HG03103 (cell line): ENCODE measurements at regions not wholly inside any gene's neighbourhood (a gene's known extent, or its start where the extent isn't known, plus 50 kb on each side); places are given as distances from the start of the nearest gene placed in this dataset.
"Not testable (repeated sequence)": the region's sequence is repeated elsewhere in the genome, so short reads cannot be mapped to it uniquely, and the experiment has no call there.

ENCODE experiments used
- ATAC-seq: cut with Tn5 transposase; IDR thresholded peaks from one replicate; pipeline ENCODE4 v1.9.1; 2021; ENCODE audit warnings: low read depth; ENCODE audit not compliant: unreplicated experiment

DNA sequence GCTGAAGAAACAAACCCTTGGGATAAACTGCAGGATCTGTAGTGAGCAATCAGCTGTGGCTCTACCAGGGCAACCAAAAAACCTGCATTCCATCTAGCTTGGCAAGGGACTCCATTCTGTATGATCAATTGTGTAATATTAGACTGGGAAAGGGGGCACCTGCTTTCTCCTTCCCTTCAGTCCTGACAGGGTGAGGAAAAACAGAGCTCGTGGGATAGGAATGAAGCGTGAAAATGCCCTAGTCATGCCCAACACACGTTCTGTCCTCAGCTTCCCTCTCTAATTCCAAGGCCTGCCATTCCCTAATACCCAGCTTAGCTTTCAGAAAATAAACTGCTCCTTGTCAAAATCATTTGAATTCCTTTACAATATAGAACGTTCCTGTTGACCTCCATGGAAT lies 442.3 kb downstream of the PLPP3 start:
- ATAC-seq: no peak

DNA sequence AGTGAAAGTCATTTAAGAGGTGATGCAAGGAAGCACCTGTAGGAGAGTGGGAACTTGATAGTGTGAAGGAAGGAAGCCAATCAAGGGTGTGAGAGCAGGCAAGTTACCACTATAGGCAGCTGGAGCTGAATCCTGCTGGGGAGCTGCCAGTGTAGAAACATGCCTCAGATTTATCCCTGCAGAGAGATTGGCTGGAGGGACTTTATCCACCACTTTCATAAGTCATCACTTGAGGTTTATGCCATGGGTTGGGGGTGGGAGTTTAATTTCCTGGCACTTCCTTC lies 443.6 kb downstream of the PLPP3 start:
- peak; percentile 17 for ATAC-seq

DNA sequence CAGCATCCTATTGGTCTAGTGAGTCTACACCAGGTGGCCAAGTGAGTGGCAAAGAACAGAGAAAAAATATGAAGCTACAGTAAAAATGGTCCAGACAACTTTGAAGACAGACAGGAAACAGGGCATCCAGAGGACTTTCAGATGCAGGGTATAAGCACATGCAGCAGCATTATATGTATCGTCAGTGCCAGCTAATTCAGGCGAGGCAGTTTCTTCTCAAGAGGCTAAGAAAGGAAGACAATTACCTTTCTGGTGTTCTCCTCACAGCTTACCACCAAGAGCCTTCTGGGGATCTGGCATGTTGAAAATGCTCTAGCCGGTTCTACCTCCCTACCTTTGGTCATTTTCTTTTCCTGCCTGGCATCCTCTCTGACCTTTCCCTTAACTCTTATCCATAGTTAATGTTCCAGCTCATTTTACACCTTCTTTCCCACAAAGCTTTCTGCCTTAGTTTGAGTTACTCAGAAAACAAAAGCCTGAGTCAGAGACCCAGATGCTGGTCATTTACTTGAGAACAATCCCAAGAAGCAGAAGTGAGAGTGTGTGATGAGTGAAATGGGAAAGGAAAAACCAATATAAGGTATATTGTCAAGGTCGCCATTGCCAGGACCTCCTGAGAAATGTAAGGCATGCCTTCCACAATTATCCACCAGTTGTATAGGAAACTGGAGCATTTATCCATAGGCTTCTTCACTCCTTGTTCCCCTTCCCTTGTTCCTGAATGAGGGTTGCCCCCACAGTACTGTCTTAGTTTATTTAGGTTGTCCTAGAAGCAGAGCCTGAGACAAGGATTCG lies 444.1 kb downstream of the PLPP3 start:
- peak; percentile 70 for ATAC-seq

DNA sequence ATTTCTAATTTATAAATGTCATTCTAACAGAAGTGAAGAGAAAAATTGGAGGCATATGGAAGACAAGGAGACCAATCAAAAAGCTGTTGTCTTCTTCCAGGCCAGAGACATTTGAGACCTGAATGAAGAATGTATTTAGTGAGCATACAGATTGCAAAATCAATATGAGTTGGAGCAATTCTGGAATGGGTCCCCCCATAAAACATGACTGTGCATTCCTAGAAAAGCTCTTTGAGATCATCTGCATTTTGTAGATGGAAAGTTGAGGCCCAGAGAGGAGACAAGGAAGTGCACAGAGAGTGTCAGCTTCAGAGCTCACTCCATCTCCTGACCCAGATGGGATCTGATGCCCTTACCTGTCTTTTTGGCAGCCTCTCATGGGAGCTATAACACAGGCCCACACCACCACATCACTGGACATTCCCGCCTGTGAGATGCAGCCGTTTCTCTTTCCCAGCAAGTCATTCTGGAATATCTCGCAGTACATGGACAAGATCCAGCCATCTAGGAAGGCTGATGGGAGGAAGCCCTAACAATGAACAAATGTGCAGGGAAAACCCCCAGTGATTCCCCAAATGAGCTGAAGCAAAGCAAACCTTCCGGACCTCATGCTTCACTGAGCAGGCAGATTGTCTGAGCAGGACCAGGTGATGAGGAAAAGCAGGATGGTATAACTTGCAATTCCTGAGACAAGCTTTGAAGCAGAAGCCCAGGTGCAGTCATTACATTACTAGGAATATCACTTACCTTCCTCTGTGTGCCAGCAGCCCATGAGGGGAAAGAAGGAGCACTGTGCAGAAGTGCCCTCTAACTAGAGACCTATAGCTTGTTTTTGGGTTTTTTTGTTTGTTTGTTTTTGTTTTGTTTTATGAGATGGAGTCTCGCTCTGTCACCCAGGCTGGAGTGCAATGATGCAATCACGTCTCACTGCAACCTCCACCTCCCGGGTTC lies 445.6 kb downstream of the PLPP3 start:
- ATAC-seq: no peak

DNA sequence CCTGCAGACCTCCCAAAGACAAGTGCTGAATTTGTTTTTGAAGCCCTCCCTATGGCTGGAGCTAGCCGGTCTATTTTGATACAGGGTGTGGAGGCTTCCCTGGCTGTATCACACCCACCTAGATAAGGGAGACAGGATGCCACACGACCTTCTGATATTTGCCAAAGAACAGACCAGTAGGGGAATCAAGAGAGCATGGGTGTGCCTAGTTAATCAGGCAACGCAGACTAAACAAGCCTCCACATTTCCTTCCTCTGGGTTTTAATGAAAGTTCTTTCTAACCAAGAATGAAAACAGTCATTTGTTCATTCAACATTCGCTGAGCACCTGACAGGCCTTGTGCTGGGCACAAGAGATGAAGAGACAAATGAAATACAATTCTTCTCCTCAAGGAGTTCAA lies 446.8 kb downstream of the PLPP3 start:
- no peak for ATAC-seq

DNA sequence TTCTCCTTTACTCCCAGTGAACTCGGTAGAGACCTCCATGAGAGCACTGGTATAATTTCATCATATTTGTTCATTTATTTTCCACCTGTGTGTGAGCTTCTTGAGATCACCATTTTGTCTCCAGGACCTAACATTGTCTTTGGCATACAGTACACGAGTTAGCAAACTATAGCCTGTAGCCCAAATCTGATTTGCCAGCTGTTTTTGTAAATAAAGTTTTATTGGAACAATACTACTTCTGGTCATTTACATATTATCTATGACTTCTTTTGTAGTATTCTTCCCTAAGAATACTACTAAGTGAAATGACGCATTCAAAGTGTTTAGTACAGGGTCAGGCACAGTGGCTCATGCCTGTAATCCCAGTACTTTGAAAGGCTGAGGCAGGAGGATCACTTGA lies 449.5 kb downstream of the PLPP3 start:
- no peak for ATAC-seq

DNA sequence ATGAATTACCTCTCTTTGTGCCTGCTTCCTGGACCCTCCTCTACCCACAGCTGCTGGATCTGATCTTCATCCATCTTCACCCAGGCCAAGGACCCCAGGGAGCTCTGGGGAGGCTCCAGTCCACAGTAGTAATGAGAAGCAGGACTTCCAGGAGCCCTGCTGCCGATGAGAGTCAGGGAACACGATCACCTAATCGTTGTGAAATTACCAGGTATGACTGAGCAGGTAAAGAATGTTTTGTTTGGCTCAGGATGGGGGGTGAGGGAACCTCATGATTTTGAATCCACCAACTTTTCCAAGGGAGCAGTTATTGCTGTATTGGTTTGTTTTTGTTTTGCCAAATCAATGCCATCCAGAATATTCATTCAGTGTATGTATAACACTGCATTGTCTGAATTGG lies 454.0 kb downstream of the PLPP3 start:
- no peak for ATAC-seq

DNA sequence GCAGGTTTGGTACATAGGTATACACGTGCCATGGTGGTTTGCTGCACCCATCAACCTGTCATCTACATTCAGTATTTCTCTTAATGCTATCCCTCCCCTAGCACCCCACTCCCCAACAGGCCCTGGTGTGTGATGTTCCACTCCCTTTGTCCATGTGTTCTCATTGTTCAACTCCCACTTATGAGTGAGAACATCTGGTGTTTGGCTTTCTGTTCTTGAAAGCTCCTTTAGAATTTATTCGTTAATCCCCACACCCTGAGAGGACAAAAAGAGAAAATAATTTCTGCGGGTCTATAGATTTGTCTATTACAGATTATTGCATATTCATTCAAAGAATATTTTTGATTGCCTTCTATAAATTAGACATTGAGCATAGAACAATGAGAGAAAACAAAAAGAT lies 455.5 kb downstream of the PLPP3 start:
- no peak for ATAC-seq

DNA sequence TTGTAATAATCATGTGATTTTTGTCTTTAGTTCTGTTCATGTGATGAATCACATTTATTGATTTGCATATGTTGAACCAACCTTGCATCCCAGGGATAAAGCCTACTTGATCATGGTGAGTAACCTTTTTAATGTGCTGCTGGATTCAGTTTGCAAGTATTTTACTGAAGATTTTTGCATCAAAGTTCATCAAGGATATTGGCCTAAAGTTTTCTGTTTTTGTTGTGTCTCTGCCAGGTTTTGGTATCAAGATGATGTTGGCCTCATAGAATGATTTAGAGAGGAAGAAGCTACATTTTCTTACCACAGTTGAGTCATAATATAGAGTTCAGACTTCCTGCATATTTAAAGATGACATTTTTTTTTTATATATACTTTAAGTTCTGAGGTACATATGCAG lies 455.9 kb downstream of the PLPP3 start:
- ATAC-seq: no peak

DNA sequence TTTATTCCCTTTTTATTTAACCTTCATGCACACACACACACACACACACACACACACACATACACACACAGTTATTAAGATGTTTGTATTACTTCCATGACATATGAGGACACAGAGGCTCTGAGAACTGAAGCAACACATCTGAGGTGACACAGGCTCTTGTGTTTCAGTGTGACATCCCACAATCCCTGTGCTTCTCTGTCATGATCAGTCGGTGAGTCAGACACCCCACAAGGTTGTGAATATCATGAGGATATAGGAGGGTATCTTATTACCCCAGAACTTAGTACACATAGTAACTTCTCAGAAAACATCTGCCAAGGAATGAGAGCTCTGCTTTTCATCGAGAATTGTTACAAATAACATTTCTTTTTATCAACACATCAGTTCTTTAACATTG lies 459.3 kb downstream of the PLPP3 start:
- ATAC-seq: no peak

DNA sequence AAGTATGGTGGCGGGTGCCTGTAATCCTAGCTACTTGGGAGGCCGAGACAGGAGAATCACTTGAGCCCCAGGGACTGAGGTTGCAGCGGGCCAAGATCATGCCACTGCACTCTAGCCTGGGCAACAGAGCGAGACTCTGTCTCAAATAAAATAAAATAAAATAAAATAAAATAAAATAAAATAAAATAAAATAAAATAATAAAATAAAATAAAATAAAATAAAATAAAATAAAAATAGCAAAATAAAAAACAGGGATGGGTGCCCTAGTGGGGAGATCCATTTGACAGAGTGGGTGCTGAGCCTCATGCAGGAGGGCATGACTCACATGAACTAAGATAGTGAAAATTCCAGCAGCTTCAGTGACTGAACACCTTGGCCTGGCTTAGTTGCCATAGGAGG lies 460.7 kb downstream of the PLPP3 start:
- not testable (repeated sequence) for ATAC-seq

DNA sequence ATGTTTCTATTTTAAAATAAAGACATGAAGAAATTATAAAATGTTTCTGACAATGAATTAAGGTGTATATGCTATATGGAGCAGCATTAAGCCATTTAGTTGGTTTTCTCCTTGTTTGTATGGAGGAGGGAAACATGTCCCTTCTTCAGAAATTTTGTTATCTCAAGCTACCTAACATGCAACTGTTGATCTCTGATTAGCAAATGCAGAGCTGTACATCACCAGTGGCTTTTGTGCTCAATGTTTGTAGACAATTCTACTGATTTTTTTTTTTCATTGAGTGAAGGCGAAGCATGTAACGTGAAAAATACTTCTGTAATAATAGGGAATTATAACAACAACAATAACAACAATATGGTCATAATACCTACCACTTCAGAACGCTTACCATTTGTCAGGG lies 463.7 kb downstream of the PLPP3 start:
- no peak for ATAC-seq

DNA sequence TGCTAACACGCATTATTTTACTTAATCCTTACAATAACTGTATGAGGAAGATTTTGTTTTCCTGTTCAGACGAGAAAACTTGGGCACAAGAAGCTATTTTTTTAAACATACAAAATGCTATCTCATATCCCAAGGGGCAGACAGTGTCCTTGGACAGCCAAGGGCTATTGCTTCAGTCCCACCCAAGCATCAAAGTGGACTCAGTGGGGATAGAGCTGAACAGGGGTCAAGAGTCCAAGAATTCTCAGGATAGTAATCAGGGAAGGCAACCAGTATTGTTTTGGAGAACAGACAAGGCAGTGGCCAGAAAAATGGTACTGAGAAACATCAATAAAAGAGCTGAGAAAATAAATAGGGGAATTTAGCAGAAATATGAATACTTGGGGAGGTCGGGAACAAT lies 465.7 kb downstream of the PLPP3 start:
- ATAC-seq: no peak

DNA sequence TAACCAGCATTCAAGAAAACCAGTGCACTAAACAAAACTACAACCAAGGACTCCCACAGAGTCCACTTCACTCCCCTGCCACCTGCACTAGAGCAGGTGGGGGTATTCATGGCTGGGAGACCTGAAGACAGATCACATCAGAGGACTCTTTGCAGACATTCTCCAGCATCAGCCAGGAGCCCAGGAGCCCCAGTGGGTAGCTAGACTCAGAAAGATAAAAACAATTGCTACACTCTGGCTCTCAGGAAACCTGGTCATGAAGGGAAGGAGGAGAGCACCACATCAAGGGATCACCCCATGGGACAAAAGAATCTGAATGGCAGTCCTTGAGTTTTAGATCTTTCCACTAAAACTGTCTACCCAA lies 472.1 kb downstream of the PLPP3 start:
- no peak for ATAC-seq

DNA sequence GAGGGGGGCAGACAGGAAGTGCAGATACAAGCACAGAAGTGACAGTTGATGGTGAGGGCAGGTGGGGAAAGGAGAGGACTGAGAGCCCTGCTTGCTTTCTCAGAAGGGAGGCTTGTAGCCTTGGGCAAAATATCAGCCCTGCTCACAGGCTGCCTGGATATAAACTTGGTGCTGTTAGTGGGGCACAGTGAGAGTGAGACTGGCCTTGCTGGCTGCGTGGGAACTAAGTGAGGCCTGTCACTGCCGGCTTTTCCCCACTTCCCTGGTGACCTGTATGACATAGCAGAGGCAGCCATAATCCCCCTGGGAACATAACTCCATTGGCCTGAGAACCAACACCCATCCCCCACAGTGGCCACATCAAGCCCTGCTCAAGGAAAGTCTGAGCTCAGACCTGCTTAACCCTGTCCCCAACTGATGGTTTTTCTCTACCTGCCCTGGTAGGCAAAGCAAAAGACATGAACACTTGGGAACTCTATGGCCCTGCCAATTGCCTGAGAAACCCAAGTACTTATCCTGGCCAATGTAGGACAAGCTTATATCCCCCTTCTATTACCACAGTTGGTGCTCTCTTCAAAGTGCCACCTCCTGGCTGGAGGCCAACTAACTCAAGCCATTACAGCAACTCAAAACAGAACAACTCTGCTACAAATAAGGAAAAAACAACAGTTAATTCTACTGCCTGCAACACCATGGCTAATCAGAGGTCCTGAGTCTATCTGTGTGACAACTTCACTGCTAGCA lies 472.7 kb downstream of the PLPP3 start:
- ATAC-seq: no peak

DNA sequence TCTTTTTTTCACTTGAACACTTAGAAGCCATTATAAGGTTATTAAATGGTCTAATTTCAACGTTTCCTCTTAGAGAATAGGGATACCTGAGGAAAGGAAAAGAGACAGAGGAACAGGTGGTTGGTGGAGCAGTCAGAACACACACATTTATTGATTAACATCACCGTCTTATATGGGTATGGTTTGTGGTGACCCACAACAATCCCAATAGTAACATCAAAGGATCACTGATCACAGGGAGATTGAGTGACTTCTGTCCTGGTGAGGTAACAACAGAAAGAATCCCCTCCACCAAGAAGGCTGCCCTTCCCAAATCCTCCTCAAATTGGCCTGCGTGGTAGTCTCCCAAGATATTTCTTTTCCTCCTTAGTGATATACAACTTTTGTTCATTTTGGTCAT lies 474.0 kb downstream of the PLPP3 start:
- ATAC-seq: no peak

DNA sequence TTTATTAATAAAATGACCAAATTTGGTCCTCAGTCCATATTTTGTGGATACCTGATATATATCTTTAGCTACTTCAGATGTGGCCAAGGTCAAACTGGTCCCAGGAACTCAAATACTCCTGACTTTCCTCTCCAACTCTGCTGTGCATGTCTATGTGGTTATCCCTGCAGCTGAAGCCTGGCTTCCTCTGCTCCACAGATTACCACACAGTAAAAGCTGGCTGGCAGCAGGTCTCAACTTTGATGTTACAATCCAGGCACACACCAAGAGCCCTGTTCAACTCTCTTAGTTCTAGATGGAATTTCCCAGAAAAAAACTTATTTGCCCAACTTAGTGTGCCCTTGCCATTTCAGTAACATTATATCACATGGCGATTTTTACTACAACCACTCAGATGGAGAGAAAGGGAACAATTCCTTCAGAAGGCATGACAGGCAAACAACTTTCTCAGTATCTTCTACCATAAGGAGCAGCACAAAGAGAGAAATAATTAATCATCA lies 479.5 kb downstream of the PLPP3 start:
- ATAC-seq: no peak

DNA sequence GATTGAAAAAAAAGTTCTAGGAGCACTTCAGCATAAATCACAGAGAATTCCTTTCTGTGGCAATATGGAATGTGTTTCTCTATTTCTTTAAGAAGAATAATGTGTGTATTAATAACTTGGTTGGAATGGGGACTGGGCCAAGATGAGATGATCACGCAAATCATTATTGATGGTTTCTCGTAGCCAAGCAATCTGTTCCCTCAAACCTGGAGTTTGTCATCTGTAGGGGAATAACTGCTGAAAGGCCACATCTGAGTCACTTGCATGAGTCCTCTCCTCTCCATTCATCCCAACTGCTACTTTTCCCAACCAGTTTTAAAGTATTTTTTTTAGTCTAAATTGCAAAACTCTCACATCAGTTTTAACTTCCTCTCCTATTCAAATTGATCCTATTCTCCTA lies 480.4 kb downstream of the PLPP3 start:
- no peak for ATAC-seq

DNA sequence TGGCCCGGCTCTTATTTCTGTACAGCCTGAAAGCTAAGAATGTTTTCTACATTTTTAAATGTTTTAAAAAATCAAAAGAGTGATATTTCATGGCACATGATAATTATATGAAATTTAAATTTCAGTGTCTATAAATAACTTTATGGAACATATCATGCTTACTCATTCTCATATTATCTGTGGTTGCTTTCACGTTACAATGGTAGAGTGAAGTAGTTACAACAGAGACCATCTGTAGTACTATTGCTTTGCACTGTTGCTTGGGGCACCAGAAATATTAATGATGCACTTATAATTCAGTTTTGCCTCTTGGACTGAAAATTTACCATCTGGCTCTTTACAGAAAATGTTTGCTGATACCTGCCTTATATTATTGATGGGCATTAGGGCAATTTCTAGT lies 481.6 kb downstream of the PLPP3 start:
- ATAC-seq: no peak

DNA sequence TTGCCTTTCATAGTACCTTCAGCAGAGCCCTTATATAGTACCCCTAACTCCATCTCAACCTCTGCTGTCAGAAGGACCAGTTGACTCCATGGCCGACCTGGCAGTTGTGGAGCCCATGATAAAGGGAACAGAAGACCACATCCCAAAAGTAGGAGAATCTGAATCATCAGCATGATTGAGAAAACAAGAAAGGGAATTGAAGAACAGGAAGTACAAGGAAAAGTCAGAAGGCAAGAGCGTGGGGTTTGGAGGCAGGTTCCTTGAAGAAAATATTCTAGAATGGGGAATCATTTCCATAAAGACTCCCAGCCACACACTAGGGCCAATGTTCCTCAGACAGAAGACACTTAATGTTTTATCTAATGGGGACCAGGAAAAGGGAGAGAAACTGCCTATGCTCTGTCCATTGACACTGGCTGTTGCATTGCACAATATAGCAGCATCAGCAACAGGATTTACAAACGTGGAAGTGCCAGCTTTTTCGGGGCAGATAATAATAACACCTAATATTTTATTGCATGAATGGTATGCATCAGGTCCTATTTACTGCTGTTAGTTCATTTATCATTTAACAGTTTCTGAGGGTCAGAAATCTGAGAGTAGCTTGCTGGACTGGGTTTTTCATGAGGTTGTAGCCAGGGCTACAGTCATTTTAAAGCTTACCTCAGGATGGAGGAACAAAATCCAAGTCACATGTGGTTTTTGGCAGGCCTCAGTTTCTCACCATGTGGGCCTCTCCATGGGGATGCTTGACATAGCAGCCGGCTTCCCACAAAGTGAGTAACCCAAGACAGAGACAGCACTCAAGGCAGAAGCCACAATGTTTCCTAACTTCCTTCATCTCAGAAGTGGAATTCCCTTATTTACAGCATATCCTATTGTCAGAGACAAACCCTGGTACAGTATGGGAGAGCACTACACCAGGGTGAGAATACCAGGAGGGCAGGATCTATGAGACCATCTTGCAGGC lies 483.4 kb downstream of the PLPP3 start:
- no peak for ATAC-seq
